GM12801 (cell line): ENCODE measurements at regions not wholly inside any gene's neighbourhood (a gene's known extent, or its start where the extent isn't known, plus 50 kb on each side); places are given as distances from the start of the nearest gene placed in this dataset.

Experiments
- CTCF ChIP-seq: IDR thresholded peaks from one replicate; pipeline ENCODE4 v1.5.1; 2011; ENCODE audit warnings: control low read depth; ENCODE audit not compliant: insufficient read length; ENCODE audit errors: extremely low read depth

- no peak for TF ChIP-seq CTCF
These were observed 65.3 kb upstream of the RXFP2 start for GRCh38 chr13:31674051-31674450.

GRCh38 chr13:31675440-31675953, 63.8 kb upstream of the RXFP2 start:
- TF ChIP-seq CTCF: no peak

- no peak for TF ChIP-seq CTCF
These were observed 58.2 kb upstream of the RXFP2 start for GRCh38 chr13:31681133-31681532.

- no peak for TF ChIP-seq CTCF
These were observed 54.9 kb upstream of the RXFP2 start for GRCh38 chr13:31684466-31684865.

- TF ChIP-seq CTCF: no peak
These were observed 52.5 kb upstream of the RXFP2 start for GRCh38 chr13:31686670-31687425.
